Prostate gland (tissue), 2 donors: ENCODE measurements at regions not wholly inside any gene's neighbourhood (a gene's known extent, or its start where the extent isn't known, plus 50 kb on each side); places are given as distances from the start of the nearest gene placed in this dataset.
"Not testable (repeated sequence)": the region's sequence is repeated elsewhere in the genome, so short reads cannot be mapped to it uniquely, and the experiment has no call there.

ENCODE experiments used
- DNase-seq: peaks from one replicate; pipeline ENCODE4 v3.0.0-alpha.2; 2019; ENCODE audit warnings: low spot score
- H3K27ac ChIP-seq, 2 donors: fragments of 200-600 bp; sonication (generic); 2 replicates each; pipeline ENCODE4 v1.5.1; 2017 to 2019
- H3K27me3 ChIP-seq: fragments of 200-600 bp; sonication (generic); replicated peaks from 2 replicates; pipeline ENCODE4 v1.5.1; 2019; ENCODE audit not compliant: insufficient read depth
- H3K36me3 ChIP-seq, 2 donors: fragments of 200-600 bp; sonication (generic); 1 replicate in 1 of 2; 2 replicates in 1 of 2; pipeline versions ENCODE4 v1.5.1 to v1.8.1; 2017 to 2019
- H3K4me1 ChIP-seq: fragments of 200-600 bp; sonication (generic); replicated peaks from 2 replicates; pipeline ENCODE4 v1.5.1; 2019
- H3K4me3 ChIP-seq, 2 donors: fragments of 200-600 bp; sonication (generic); 2 replicates each; pipeline ENCODE4 v1.5.1; 2017 to 2019
- H3K9me3 ChIP-seq: fragments of 200-600 bp; sonication (generic); 2 replicates; pipeline ENCODE4 v1.5.1; 2017
- CTCF ChIP-seq, 4 experiments: fragments of 200-600 bp in 2 of 4; fragments of 450-650 bp in 2 of 4; sonication (generic) in 2 of 4; IDR thresholded peaks; 1 replicate in 3 of 4; 2 replicates in 1 of 4; pipeline ENCODE4 v1.5.1; 2016 to 2019; ENCODE audit warnings: antibody characterized with exemption in 4 of 4, mild to moderate bottlenecking in 2 of 4, moderate library complexity in 2 of 4
- POLR2A ChIP-seq: fragments of 450-650 bp; IDR thresholded peaks from one replicate; pipeline ENCODE4 v1.6.1; 2016; ENCODE audit warnings: antibody characterized with exemption, mild to moderate bottlenecking
- POLR2AphosphoS5 ChIP-seq: sonication (generic); formaldehyde crosslinking; IDR thresholded peaks from one replicate; pipeline ENCODE4 v1.6.1; 2017; ENCODE audit warnings: antibody characterized with exemption
- WGBS: methylation state at CpG from one replicate; pipeline ENCODE4 v1.1.5; 2018; 5-methylcytosine and 5-hydroxymethylcytosine counted together
- intact Hi-C: fragments of 100-400 bp; cut with DNase I; formaldehyde crosslinking; loops from one replicate; pipeline ENCODE4 v1.14.2; 2022

GRCh38 chr5:91293131-91293530, 90.0 kb downstream of the ARRDC3 start:
- TF ChIP-seq POLR2A = no peak
- TF ChIP-seq CTCF (IDR thresholded peaks at IDR 0.05) = no peak
- TF ChIP-seq POLR2AphosphoS5 = no peak
- intact Hi-C loops = no loop called here
- Histone ChIP-seq H3K4me3 (no peak overlapping the region), H3K9me3 (no peaks in the 10 kb centered on the region), H3K4me1 (no peaks in the 10 kb centered on the region), H3K27me3 (no peaks in the 10 kb centered on the region), H3K27ac (no peak overlapping the region), H3K36me3 (no peaks in the 10 kb centered on the region)
- DNase-seq = no peak

- no peaks in the 10 kb centered on the region for H3K4me1 ChIP-seq
- H3K36me3 ChIP-seq = no peaks in the 10 kb centered on the region
- no peaks in the 10 kb centered on the region for H3K27me3 ChIP-seq
- H3K9me3 ChIP-seq = no peaks in the 10 kb centered on the region
- intact Hi-C loops = no loop called here
- no peak overlapping the region for H3K4me3 ChIP-seq
- 91% methylated on average over 4 of the region's 4 CpGs for WGBS
- no peak for DNase-seq
- H3K27ac ChIP-seq = no peak overlapping the region
- TF ChIP-seq CTCF (IDR thresholded peaks at IDR 0.05) (no peak), POLR2AphosphoS5 (no peak), POLR2A (no peak)
Observed at GRCh38 chr5:91291628-91292569, 91.2 kb downstream of the ARRDC3 start.

DNA sequence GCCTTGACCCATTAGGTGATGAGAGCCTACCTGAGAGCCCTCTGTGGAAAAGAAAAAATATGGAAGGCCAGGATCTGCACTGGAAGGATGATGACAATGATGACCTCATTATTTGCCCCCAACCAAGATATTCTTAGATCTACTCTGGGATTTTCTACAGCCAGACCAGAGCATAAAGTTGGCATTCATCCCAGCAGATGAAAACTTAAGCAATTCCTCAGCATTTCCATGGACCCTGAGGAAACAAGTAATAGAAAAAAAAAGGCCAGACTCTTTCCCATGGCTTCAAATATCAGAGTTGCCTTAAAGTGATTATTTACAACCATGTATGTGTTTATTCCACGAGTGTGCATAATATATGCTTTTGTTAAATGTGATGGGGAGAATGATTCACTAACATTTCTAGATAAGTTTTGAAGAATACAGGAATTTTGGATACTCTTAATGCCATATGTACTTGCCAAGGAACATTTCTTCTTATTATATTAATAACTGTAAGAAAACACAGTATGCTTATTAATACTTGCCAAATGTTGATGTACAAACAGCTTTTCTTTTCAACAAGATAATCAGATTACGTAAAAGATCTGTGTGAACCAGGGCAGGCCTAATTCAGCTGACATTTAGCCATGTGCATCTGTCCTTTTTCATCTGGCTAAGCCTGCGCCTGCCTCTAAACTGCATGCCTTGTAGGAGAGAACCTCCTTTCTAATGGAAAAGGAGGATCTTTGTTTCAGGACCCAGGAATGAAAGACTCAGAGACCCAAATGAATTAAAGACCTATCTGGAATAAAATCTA, 94.8 kb downstream of the ARRDC3 start:
- DNase-seq = no peak
- Histone ChIP-seq H3K36me3 (no peaks in the 10 kb centered on the region), H3K4me1 (no peaks in the 10 kb centered on the region), H3K27me3 (no peaks in the 10 kb centered on the region), H3K4me3 (no peak overlapping the region), H3K9me3 (no peaks in the 10 kb centered on the region), H3K27ac (peak overlapping the region in 1 of 2 donors; percentile 7)
- WGBS = 59% methylated on average over 3 of the region's 3 CpGs
- intact Hi-C loops = loop anchor here (10.0 kb wide), 1 partner anchor 164 kb away; no protein-coding TSS in a partner anchor
- no peak for TF ChIP-seq POLR2A
- no peak for TF ChIP-seq CTCF (IDR thresholded peaks at IDR 0.05)
- TF ChIP-seq POLR2AphosphoS5 = no peak

DNA sequence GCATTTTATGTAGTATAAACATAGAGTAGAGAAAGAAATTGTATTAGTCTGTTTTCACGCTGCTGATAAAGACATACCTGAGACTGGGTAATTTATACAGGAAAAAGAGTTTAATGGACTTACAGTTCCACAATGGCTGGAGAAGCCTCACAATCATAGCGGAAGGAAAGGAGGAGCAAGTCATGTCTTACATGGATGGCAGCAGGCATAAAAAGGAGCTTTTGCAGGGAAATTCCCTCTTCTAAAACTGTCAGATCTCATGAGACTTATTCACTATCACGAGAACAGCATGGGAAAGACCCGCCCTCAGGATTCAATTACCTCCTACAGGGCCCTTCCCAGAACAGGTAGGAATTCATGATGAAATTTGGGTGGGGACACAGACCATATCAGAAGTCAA, 98.1 kb downstream of the ARRDC3 start:
- H3K4me1 ChIP-seq, DNase-seq, H3K36me3 ChIP-seq, H3K27ac ChIP-seq, H3K27me3 ChIP-seq, H3K4me3 ChIP-seq, H3K9me3 ChIP-seq: not testable (repeated sequence)
- intact Hi-C loops = loop anchor here (10.0 kb wide), 1 partner anchor 160 kb away; no protein-coding TSS in a partner anchor
- 91% methylated on average over 4 of the region's 4 CpGs for WGBS

GRCh38 chr5:91283899-91284298, 99.2 kb downstream of the ARRDC3 start:
- Histone ChIP-seq H3K4me1 (no peaks in the 10 kb centered on the region), H3K4me3 (no peak overlapping the region), H3K27ac (no peak overlapping the region), H3K9me3 (no peaks in the 10 kb centered on the region), H3K36me3 (no peaks in the 10 kb centered on the region), H3K27me3 (no peaks in the 10 kb centered on the region)
- intact Hi-C loops = loop anchor here (10.0 kb wide), 1 partner anchor 159 kb away; no protein-coding TSS in a partner anchor
- peak; percentile 13 for DNase-seq
- TF ChIP-seq POLR2AphosphoS5 (no peak), CTCF (IDR thresholded peaks at IDR 0.05) (no peak), POLR2A (no peak)
